GM12873 (cell line): ENCODE measurements at regions not wholly inside any gene's neighbourhood (a gene's known extent, or its start where the extent isn't known, plus 50 kb on each side); places are given as distances from the start of the nearest gene placed in this dataset.

Experiments used
- TF ChIP-seq, protein P1 (sequence below): IDR thresholded peaks from 2 replicates; pipeline ENCODE4 v1.5.1; 2012; ENCODE audit warnings: low read depth, mild to moderate bottlenecking, moderate library complexity, low read length, control low read depth; ENCODE audit not compliant: insufficient read depth; ENCODE audit errors: missing control alignments

DNA sequence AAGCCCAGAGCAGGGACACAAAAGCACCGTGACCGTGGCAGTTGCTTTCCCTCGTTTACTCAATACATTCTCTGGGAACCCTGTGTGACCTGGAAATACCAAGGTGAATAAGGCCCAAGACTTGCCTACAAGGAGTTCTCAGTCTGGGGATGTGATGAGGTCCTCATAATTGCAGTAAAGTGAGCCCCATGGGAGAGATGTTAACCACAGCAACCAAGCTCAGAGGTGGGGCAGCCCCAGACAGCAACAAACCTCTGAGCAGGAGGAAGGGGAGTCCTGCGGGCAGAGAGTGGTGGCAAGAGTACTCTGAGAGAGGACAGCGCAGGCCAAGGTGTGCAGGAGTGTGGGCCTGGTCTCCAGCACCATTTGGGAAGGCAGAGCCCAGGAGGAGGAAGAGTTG lies 91.6 kb downstream of the TTC32 start:
- TF ChIP-seq, protein P1, sequence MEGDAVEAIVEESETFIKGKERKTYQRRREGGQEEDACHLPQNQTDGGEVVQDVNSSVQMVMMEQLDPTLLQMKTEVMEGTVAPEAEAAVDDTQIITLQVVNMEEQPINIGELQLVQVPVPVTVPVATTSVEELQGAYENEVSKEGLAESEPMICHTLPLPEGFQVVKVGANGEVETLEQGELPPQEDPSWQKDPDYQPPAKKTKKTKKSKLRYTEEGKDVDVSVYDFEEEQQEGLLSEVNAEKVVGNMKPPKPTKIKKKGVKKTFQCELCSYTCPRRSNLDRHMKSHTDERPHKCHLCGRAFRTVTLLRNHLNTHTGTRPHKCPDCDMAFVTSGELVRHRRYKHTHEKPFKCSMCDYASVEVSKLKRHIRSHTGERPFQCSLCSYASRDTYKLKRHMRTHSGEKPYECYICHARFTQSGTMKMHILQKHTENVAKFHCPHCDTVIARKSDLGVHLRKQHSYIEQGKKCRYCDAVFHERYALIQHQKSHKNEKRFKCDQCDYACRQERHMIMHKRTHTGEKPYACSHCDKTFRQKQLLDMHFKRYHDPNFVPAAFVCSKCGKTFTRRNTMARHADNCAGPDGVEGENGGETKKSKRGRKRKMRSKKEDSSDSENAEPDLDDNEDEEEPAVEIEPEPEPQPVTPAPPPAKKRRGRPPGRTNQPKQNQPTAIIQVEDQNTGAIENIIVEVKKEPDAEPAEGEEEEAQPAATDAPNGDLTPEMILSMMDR: no peak

DNA sequence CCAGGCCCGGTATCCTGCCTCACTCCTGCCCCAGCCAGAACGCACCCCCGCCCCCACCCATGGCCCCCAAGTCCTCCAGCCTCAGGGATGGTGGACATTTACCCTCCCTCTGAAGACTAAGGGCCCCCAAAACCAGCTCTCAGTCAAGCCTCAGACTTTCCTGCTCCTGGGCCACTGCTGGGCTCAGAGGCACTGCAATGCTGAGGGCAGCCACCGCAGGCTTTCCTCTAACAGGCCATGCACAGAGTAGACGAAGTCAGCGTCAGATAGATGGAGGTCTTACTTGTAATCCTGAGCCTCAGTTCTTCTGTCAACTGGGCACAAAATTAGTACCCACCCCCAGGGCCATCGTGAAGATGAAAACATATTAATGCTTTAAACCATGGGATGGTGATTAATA lies 92.6 kb downstream of the TTC32 start:
- TF ChIP-seq, protein P1: no peak

DNA sequence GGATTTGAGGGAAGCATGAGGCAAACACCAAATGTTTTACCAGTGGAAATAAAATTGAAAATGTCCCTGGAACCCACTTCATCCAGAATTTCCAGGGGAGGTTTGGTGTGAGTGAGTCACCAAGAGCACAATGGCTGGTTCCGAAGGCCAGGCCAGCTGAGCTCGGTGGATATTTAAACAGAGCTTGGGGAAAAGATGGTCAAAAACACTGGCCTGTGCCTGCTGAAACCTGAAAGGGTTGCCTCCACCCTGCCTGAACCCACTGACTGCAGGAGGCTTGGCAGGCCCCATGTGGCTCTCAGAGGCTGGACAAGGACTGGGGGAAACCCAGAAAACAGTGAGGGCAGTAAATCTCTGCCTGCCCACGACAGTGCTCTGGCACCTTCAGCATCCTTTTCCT lies 93.9 kb downstream of the TTC32 start:
- TF ChIP-seq, protein P1: no peak

DNA sequence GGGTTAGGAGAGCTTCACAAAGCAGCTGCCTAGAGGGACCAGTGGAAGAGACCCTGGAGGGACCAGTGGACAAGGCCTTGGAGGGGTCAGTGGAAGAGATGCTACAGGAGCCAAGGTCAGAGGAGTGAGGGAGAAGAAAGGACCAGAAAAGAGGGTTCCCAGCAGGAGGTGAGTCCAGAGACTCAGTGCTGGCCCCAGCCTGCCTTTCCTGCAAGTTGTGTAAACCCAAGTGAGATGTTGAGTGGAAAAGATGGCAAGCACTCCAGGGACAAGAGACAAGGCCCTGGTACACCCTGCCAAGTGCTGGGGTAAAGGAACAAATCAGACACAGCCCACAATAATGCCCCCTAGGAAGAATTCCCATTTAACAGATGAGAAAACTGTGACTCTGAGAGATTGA lies 94.4 kb downstream of the TTC32 start:
- TF ChIP-seq, protein P1: no peak

DNA sequence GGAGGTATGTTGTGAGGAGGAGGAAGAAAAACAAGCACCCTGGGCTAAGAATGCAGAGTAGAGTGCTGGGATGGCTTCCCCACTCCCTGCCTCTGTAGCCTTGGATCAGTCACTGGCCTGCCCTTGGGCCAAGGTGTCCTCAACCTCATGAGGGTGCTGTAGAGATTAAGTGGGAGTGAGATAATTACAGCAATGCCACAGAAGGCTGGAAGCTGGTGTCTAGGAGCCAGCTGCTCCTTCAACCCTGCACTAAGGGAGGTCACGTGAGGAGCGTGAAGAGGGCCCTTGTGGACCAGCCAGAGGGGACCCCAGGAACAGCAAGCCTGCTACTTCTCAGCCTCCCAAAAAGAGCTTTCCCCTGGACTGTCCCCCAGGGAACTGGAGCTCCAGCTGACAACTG lies 95.2 kb downstream of the TTC32 start:
- TF ChIP-seq, protein P1: no peak

DNA sequence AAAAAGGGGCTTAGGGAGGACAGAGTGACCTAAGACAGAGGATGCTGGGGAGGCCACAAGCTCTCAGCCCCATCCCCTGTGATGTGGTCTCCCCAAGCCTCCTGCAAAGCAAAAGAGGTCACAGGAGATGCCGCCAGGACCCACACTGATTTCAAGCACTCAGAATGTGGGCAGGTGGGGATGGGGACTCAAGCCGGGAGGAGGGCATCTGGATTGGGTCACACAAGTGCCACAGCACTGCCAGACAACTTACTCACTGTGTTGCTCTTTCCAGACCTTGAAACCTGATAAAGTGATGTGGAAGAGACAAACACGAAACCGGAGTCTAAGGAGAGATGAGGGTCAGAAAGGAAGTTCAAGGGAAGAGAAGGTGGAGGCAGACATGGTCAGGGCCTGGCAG lies 95.7 kb downstream of the TTC32 start:
- TF ChIP-seq, protein P1: no peak

DNA sequence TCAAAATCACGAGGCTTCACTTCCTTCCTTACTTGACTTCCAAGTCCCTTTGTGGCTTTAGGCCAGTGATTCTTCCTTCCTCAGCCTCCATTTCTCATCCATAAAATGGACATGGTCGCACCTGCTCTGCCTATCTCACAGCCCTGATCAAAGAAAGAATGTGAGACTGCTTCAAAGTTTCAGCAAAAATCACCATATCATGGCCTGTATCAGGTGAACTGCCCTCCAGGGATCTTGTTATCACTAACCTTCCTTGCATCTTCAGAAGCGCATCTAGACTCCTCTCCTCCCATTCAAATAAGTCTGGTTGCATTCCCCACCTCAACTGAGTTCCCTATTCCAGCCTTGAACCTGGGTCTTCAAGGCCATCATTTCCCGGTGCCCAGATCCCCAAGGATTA lies 96.5 kb downstream of the TTC32 start:
- TF ChIP-seq, protein P1: no peak
